IMR-90 (cell line): ENCODE measurements at regions not wholly inside any gene's neighbourhood (a gene's known extent, or its start where the extent isn't known, plus 50 kb on each side); places are given as distances from the start of the nearest gene placed in this dataset.

ENCODE experiments used
- ATAC-seq: fragments of 200-7000 bp; cut with Tn5 transposase; 2 replicates; pipeline ENCODE4 v1.9.1; 2020; ENCODE audit warnings: low read depth, mild to moderate bottlenecking, moderate library complexity
- BruUV-seq: library from RNA; stranded (reverse); fragments of 400-500 nt; replicated peaks from 2 replicates; lab custom pipeline; 2021; lab: Mats Ljungman, UMichigan
- CTCF ChIA-PET: fragments of 300-600 bp; formaldehyde crosslinking; extraction: SDS; loops from one replicate; lab custom pipeline; 2021; ENCODE audit warnings: antibody characterized with exemption; lab: Yijun Ruan, JAX
- POLR2A ChIA-PET: fragments of 300-600 bp; sonication (Branson Sonifier 250); formaldehyde crosslinking; loops from one replicate; lab custom pipeline; 2022; ENCODE audit warnings: antibody characterized with exemption; ENCODE audit not compliant: unreplicated experiment; lab: Charles Lee
- DNase-seq: peaks from one replicate; pipeline ENCODE4 v3.0.0; 2013
- H2AFZ ChIP-seq: replicated peaks from 2 replicates; pipeline ENCODE3; 2013; ENCODE audit warnings: low read length, mild to moderate bottlenecking; ENCODE audit not compliant: poor library complexity
- H2AK5ac ChIP-seq: 2 replicates; pipeline ENCODE4 v1.6.1; 2013; ENCODE audit warnings: low read depth, low read length, inconsistent platforms
- H2AK9ac ChIP-seq: replicated peaks from 2 replicates; pipeline ENCODE3; 2013; ENCODE audit warnings: mild to moderate bottlenecking, low read depth, low read length, moderate library complexity; ENCODE audit not compliant: poor library complexity
- H2BK120ac ChIP-seq: 2 replicates; pipeline ENCODE4 v1.6.1; 2013; ENCODE audit warnings: low read depth, low read length, inconsistent platforms
- H2BK15ac ChIP-seq: 3 replicates; pipeline ENCODE4 v1.6.1; 2013; ENCODE audit warnings: low read depth, low read length, inconsistent platforms
- H2BK20ac ChIP-seq: 2 replicates; pipeline ENCODE4 v1.6.1; 2013; ENCODE audit warnings: low read depth, mild to moderate bottlenecking, inconsistent platforms, low read length, moderate library complexity
- H2BK5ac ChIP-seq: 2 replicates; pipeline ENCODE4 v1.6.1; 2013; ENCODE audit warnings: mild to moderate bottlenecking, low read depth, low read length, inconsistent platforms; ENCODE audit not compliant: poor library complexity, severe bottlenecking
- H3K14ac ChIP-seq: replicated peaks from 2 replicates; pipeline ENCODE4 v1.6.1; 2013; ENCODE audit warnings: low read depth, low read length, inconsistent platforms
- H3K18ac ChIP-seq: 2 replicates; pipeline ENCODE4 v1.6.1; 2013; ENCODE audit warnings: low read depth, low read length, control low read depth
- H3K23ac ChIP-seq: 2 replicates; pipeline ENCODE4 v1.6.1; 2013; ENCODE audit warnings: low read depth, low read length, inconsistent platforms
- H3K27ac ChIP-seq: 2 replicates; pipeline ENCODE4 v1.5.1; 2013; ENCODE audit warnings: mild to moderate bottlenecking, control low read depth, low read length; ENCODE audit not compliant: insufficient read depth
- H3K27me3 ChIP-seq: 2 replicates; pipeline ENCODE4 v1.6.1; 2013; ENCODE audit warnings: low read length; ENCODE audit not compliant: control insufficient read depth, insufficient read depth
- H3K36me3 ChIP-seq: 2 replicates; pipeline ENCODE4 v1.6.1; 2013; ENCODE audit warnings: low read length, mixed read lengths; ENCODE audit not compliant: control insufficient read depth, insufficient read depth
- H3K4ac ChIP-seq: 2 replicates; pipeline ENCODE4 v1.6.1; 2013; ENCODE audit warnings: low read depth, low read length, inconsistent platforms
- H3K4me1 ChIP-seq: 2 replicates; pipeline ENCODE4 v1.6.1; 2013; ENCODE audit warnings: low read length, mixed read lengths; ENCODE audit not compliant: control insufficient read depth, insufficient read depth
- H3K4me2 ChIP-seq: 2 replicates; pipeline ENCODE4 v1.6.1; 2013; ENCODE audit warnings: low read depth, mild to moderate bottlenecking, control low read depth, low read length, moderate library complexity
- H3K4me3 ChIP-seq: 2 replicates; pipeline ENCODE4 v1.5.1; 2013; ENCODE audit warnings: low read depth, mild to moderate bottlenecking, control low read depth, low read length, moderate library complexity; ENCODE audit not compliant: insufficient read depth
- H3K56ac ChIP-seq: 2 replicates; pipeline ENCODE4 v1.6.1; 2013; ENCODE audit warnings: low read length, inconsistent platforms; ENCODE audit not compliant: insufficient read depth; ENCODE audit errors: extremely low read depth
- H3K79me1 ChIP-seq, 2 experiments: 2 replicates each; pipeline ENCODE4 v1.6.1; 2013; ENCODE audit warnings: low read length in 2 of 2, inconsistent platforms in 1 of 2, low read depth in 1 of 2
- H3K9ac ChIP-seq: 2 replicates; pipeline ENCODE4 v1.6.1; 2013; ENCODE audit warnings: low read depth, low read length, control low read depth
- H3K9me1 ChIP-seq: 2 replicates; pipeline ENCODE4 v1.6.1; 2013; ENCODE audit warnings: low read length, inconsistent platforms; ENCODE audit not compliant: insufficient read depth
- H3K9me3 ChIP-seq: 2 replicates; pipeline ENCODE4 v1.6.1; 2013; ENCODE audit warnings: low read length; ENCODE audit not compliant: control insufficient read depth, insufficient read depth
- H4K20me1 ChIP-seq: 2 replicates; pipeline ENCODE4 v1.6.1; 2013; ENCODE audit warnings: low read length, inconsistent platforms; ENCODE audit not compliant: insufficient read depth
- H4K5ac ChIP-seq: 2 replicates; pipeline ENCODE4 v1.6.1; 2013; ENCODE audit warnings: mild to moderate bottlenecking, low read depth, low read length, control low read depth
- H4K8ac ChIP-seq, 2 experiments: 2 replicates each; pipeline ENCODE4 v1.6.1; 2013; ENCODE audit warnings: low read depth in 2 of 2, low read length in 2 of 2, control low read depth in 1 of 2, inconsistent platforms in 1 of 2
- H4K91ac ChIP-seq: 2 replicates; pipeline ENCODE4 v1.6.1; 2013; ENCODE audit warnings: low read depth, low read length, inconsistent platforms; ENCODE audit not compliant: insufficient read depth
- BHLHE40 ChIP-seq: fragments of 150-350 bp; IDR thresholded peaks from 2 replicates; pipeline ENCODE4 v1.6.1; 2016; ENCODE audit warnings: mild to moderate bottlenecking, low read depth, low read length
- ELK1 ChIP-seq: fragments of 150-350 bp; IDR thresholded peaks from 2 replicates; pipeline ENCODE4 v1.6.1; 2016; ENCODE audit warnings: low read depth, mild to moderate bottlenecking, low read length, moderate library complexity, borderline replicate concordance
- FOS ChIP-seq: fragments of 150-350 bp; IDR thresholded peaks from 2 replicates; pipeline ENCODE4 v1.6.1; 2016; ENCODE audit warnings: low read depth, low read length
- MAZ ChIP-seq: IDR thresholded peaks from 2 replicates; pipeline ENCODE4 v1.6.1; 2012; ENCODE audit warnings: low read depth, mild to moderate bottlenecking, low read length, improper control_type of control experiment, moderate library complexity, borderline replicate concordance
- NFE2L2 ChIP-seq: fragments of 150-350 bp; IDR thresholded peaks from 2 replicates; pipeline ENCODE4 v1.6.1; 2016; ENCODE audit warnings: low read depth, mild to moderate bottlenecking, low read length
- POLR2A ChIP-seq: IDR thresholded peaks from 2 replicates; pipeline ENCODE4 v1.6.1; 2012; ENCODE audit warnings: mild to moderate bottlenecking, low read depth, low read length
- RAD21 ChIP-seq: IDR thresholded peaks from 2 replicates; pipeline ENCODE4 v1.6.1; 2012; ENCODE audit warnings: low read length, improper control_type of control experiment
- RFX5 ChIP-seq: IDR thresholded peaks from 2 replicates; pipeline ENCODE4 v1.8.0; 2012; ENCODE audit warnings: low read depth, mild to moderate bottlenecking, low read length, moderate library complexity
- SMC3 ChIP-seq: fragments of 150-350 bp; IDR thresholded peaks from 2 replicates; pipeline ENCODE4 v1.6.1; 2016; ENCODE audit warnings: low read depth, mild to moderate bottlenecking, antibody characterized with exemption, low read length, moderate library complexity
- WGBS, 2 experiments: methylation state at CpG; one replicate each; pipeline versions ENCODE4 v1.1.5 to v1.1.7; 2013; ENCODE audit warnings: missing lambda C conversion rate in 2 of 2; ENCODE audit not compliant: insufficient read length in 1 of 2; ENCODE audit errors: extremely low coverage in 2 of 2; 5-methylcytosine and 5-hydroxymethylcytosine counted together
- dilution Hi-C: fragments of 300-500 bp; cut with HindIII; formaldehyde crosslinking; loops from one replicate; pipeline ENCODE4 v1.14.3; 2018; ENCODE audit warnings: low sequenced_read_pairs; ENCODE audit not compliant: unreplicated experiment
- in situ Hi-C: fragments of 300-500 bp; cut with MboI; formaldehyde crosslinking; loops from 3 replicates; pipeline ENCODE4 v1.14.3; 2019; ENCODE audit warnings: low sequenced_read_pairs, inconsistent platforms, mixed read lengths
- intact Hi-C: fragments of 100-400 bp; cut with micrococcal nuclease; formaldehyde crosslinking; loops from 2 replicates; pipeline ENCODE4 v1.10.0; 2022

- H2BK15ac ChIP-seq = no peak overlapping the region
- H3K4me3 ChIP-seq = no peak overlapping the region
- no peak overlapping the region for H3K18ac ChIP-seq
- no peak overlapping the region for H2BK120ac ChIP-seq
- CTCF ChIA-PET = no interaction called here
- no peak overlapping the region for H2AK5ac ChIP-seq
- H3K36me3 ChIP-seq = no peaks in the 10 kb centered on the region
- no peak overlapping the region for H2BK5ac ChIP-seq
- H3K79me1 ChIP-seq = no peaks in the 10 kb centered on the region
- in situ Hi-C loops = no loop called here
- no peaks in the 10 kb centered on the region for H3K27me3 ChIP-seq
- no peak overlapping the region for H4K5ac ChIP-seq
- dilution Hi-C loops = no loop called here
- intact Hi-C loops = no loop called here
- no peak overlapping the region for H3K23ac ChIP-seq
- H2BK20ac ChIP-seq = no peak overlapping the region
- H3K9me1 ChIP-seq = no peaks in the 10 kb centered on the region
- WGBS, 2 experiments = no CpG with 5 or more reads among the region's 1 CpG
- H2AFZ ChIP-seq = no peak overlapping the region
- no peaks in the 10 kb centered on the region for H3K4me1 ChIP-seq
- H3K9me3 ChIP-seq = no peaks in the 10 kb centered on the region
- H4K8ac ChIP-seq = no peak overlapping the region
- TF ChIP-seq FOS = no peak
- no peak for TF ChIP-seq MAZ
- no peak for TF ChIP-seq BHLHE40
- no peak for TF ChIP-seq SMC3
- TF ChIP-seq POLR2A = no peak
- no peak for TF ChIP-seq ELK1
- no peak for TF ChIP-seq NFE2L2
- no peak for TF ChIP-seq RFX5
- no peak for TF ChIP-seq RAD21
- H3K56ac ChIP-seq = no peak overlapping the region
- H4K20me1 ChIP-seq = no peaks in the 10 kb centered on the region
- no peak for DNase-seq
- no peak overlapping the region for H3K14ac ChIP-seq
- H4K91ac ChIP-seq = no peak overlapping the region
- H2AK9ac ChIP-seq = no peak overlapping the region
- no peak for ATAC-seq
- H3K27ac ChIP-seq = no peak overlapping the region
- H3K4me2 ChIP-seq = no peak overlapping the region
- H3K9ac ChIP-seq = no peak overlapping the region
- POLR2A ChIA-PET = no interaction called here
- H3K4ac ChIP-seq = no peak overlapping the region
- BruUV-seq = no TSS peak
These were observed 107.5 kb upstream of the CPNE8 start for GRCh38 chr12:39012870-39013269.
